ENCODE measurements at regions not wholly inside any gene's neighbourhood (a gene's known extent, or its start where the extent isn't known, plus 50 kb on each side); places are given as distances from the start of the nearest gene placed in this dataset.

DNA sequence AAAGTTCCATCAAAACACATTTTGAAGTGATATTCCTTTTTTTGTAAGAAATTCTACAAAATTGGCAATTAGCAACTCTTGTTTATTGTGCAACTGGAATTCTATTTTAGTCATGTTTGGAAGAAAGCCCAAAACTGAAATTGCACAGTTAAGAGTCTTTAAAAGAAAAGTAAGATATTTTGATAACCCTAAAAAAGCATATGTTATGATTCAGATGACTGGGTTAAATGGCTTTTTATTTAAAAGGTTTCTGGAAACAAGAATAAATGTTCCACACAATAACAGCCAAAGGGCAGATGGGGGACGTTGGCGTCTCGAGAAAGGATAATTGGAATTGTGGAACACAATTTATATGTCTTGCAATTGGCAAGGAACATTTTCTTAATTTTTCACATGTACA, 275.2 kb downstream of the CDH9 start:
- H3K14ac ChIP-seq (replicated peaks; ENCODE audit: low read depth, low read length) = no peak overlapping the region
- ChIA-PET POLR2A (ENCODE audit: unreplicated experiment) (no interaction called here), CTCF (no interaction called here)
- H3K4me2 ChIP-seq (ENCODE audit: low read depth, low read length) = no peak overlapping the region
- H3K4me3 ChIP-seq (ENCODE audit: insufficient read depth, low read depth, low read length) = no peak overlapping the region
- H2BK120ac ChIP-seq (ENCODE audit: low read depth, low read length) = no peak overlapping the region
- DNase-seq = no peak
- no peak overlapping the region for H4K8ac ChIP-seq (ENCODE audit: low read depth in 2 of 2, low read length in 2 of 2)
- no peak overlapping the region for H2AK5ac ChIP-seq (ENCODE audit: low read depth, low read length)
- WGBS, 2 experiments (ENCODE audit: extremely low coverage in 2 of 2, insufficient read length in 1 of 2) = no CpG with 5 or more reads among the region's 3 CpGs
- H2BK15ac ChIP-seq (ENCODE audit: low read depth, low read length) = no peak overlapping the region
- no peak overlapping the region for H2AK9ac ChIP-seq (replicated peaks; ENCODE audit: low read depth, low read length, poor library complexity)
- no peaks in the 10 kb centered on the region for H3K36me3 ChIP-seq (ENCODE audit: control insufficient read depth, insufficient read depth, low read length)
- H3K9ac ChIP-seq (ENCODE audit: low read depth, low read length) = no peak overlapping the region
- H3K18ac ChIP-seq (ENCODE audit: low read depth, low read length) = no peak overlapping the region
- H3K23ac ChIP-seq (ENCODE audit: low read depth, low read length) = no peak overlapping the region
- BruUV-seq (replicated peaks) = no TSS peak
- no peak overlapping the region for H3K4ac ChIP-seq (ENCODE audit: low read depth, low read length)
- no peak overlapping the region for H3K56ac ChIP-seq (ENCODE audit: extremely low read depth, insufficient read depth, low read length)
- no peak for ATAC-seq (ENCODE audit: low read depth)
- H2BK5ac ChIP-seq (ENCODE audit: low read depth, low read length, poor library complexity, severe bottlenecking) = no peak overlapping the region
- H4K5ac ChIP-seq (ENCODE audit: low read depth, low read length) = no peak overlapping the region
- no peak overlapping the region for H2BK20ac ChIP-seq (ENCODE audit: low read depth, low read length)
- no peaks in the 10 kb centered on the region for H4K20me1 ChIP-seq (ENCODE audit: insufficient read depth, low read length)
- peaks cover 5% of the 10 kb centered on the region for H3K9me3 ChIP-seq (ENCODE audit: control insufficient read depth, insufficient read depth, low read length)
- intact Hi-C loops (cut with micrococcal nuclease) = no loop called here
- dilution Hi-C loops (cut with HindIII; ENCODE audit: low sequenced_read_pairs, unreplicated experiment) = no loop called here
- H2AFZ ChIP-seq (replicated peaks; ENCODE audit: low read length, poor library complexity) = no peak overlapping the region
- no peaks in the 10 kb centered on the region for H3K9me1 ChIP-seq (ENCODE audit: insufficient read depth, low read length)
- in situ Hi-C loops (cut with MboI; ENCODE audit: low sequenced_read_pairs) = no loop called here
- no peaks in the 10 kb centered on the region for H3K27me3 ChIP-seq (ENCODE audit: control insufficient read depth, insufficient read depth, low read length)
- H3K27ac ChIP-seq (ENCODE audit: insufficient read depth, low read length) = no peak overlapping the region
- H4K91ac ChIP-seq (ENCODE audit: insufficient read depth, low read depth, low read length) = no peak overlapping the region
- no peak for TF ChIP-seq BHLHE40 (IDR thresholded peaks at IDR 0.05; ENCODE audit: low read depth, low read length)
- no peak for TF ChIP-seq MXI1 (IDR thresholded peaks at IDR 0.05; ENCODE audit: borderline replicate concordance, low read depth, low read length)
- TF ChIP-seq RFX5 (IDR thresholded peaks at IDR 0.05; ENCODE audit: low read depth, low read length) = no peak
- no peak for TF ChIP-seq NFE2L2 (IDR thresholded peaks at IDR 0.05; ENCODE audit: low read depth, low read length)
- TF ChIP-seq, protein P1, sequence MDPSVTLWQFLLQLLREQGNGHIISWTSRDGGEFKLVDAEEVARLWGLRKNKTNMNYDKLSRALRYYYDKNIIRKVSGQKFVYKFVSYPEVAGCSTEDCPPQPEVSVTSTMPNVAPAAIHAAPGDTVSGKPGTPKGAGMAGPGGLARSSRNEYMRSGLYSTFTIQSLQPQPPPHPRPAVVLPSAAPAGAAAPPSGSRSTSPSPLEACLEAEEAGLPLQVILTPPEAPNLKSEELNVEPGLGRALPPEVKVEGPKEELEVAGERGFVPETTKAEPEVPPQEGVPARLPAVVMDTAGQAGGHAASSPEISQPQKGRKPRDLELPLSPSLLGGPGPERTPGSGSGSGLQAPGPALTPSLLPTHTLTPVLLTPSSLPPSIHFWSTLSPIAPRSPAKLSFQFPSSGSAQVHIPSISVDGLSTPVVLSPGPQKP (IDR thresholded peaks at IDR 0.05; ENCODE audit: borderline replicate concordance, low read depth, low read length) = no peak
- no peak for TF ChIP-seq RCOR1 (IDR thresholded peaks at IDR 0.05; ENCODE audit: insufficient replicate concordance, low read length)
- no peak for TF ChIP-seq USF2 (IDR thresholded peaks at IDR 0.05; ENCODE audit: low read depth, low read length)
- no peak for TF ChIP-seq SMC3 (IDR thresholded peaks at IDR 0.05; ENCODE audit: low read depth, low read length)
- TF ChIP-seq RAD21 (IDR thresholded peaks at IDR 0.05; ENCODE audit: low read length) = no peak
- TF ChIP-seq CHD1 (IDR thresholded peaks at IDR 0.05; ENCODE audit: low read depth, low read length) = no peak
- no peaks in the 10 kb centered on the region for H3K4me1 ChIP-seq (ENCODE audit: control insufficient read depth, insufficient read depth, low read length)
- no peaks in the 10 kb centered on the region for H3K79me1 ChIP-seq (ENCODE audit: low read depth in 1 of 2, low read length in 2 of 2)

All from IMR-90 (cell line).